Heart right ventricle (tissue), 16 donors: ENCODE measurements at regions not wholly inside any gene's neighbourhood (a gene's known extent, or its start where the extent isn't known, plus 50 kb on each side); places are given as distances from the start of the nearest gene placed in this dataset.

Experiments used
- ATAC-seq, 8 donors: fragments of 200-7000 bp; cut with Tn5 transposase; one replicate each; pipeline ENCODE4 v1.9.1; 2020; ENCODE audit warnings: mild to moderate bottlenecking in 8 of 8, moderate library complexity in 8 of 8, moderate number of reproducible peaks in 1 of 8
- DNase-seq, 2 donors: peaks; one replicate each; pipeline ENCODE4 v3.0.0-alpha.2; 2020
- H3K27ac ChIP-seq, 10 donors: fragments of 200-600 bp; sonication (generic) in 2 of 10; one replicate each; pipeline versions ENCODE4 v1.5.0 to v1.8.0; 2020 to 2022; ENCODE audit warnings: mild to moderate bottlenecking in 3 of 10
- H3K27me3 ChIP-seq, 7 donors: fragments of 200-600 bp; one replicate each; pipeline ENCODE4 v1.8.0; 2021 to 2022; ENCODE audit warnings: mild to moderate bottlenecking in 2 of 7
- H3K36me3 ChIP-seq, 9 donors: fragments of 200-600 bp; sonication (generic) in 1 of 9; one replicate each; pipeline versions ENCODE4 v1.5.0 to v1.8.0; 2020 to 2022; ENCODE audit warnings: mild to moderate bottlenecking in 2 of 9
- H3K4me1 ChIP-seq, 9 donors: fragments of 200-600 bp; sonication (generic) in 1 of 9; one replicate each; pipeline versions ENCODE4 v1.5.0 to v1.8.0; 2020 to 2022; ENCODE audit warnings: mild to moderate bottlenecking in 4 of 9
- H3K4me3 ChIP-seq, 10 donors: fragments of 200-600 bp; sonication (generic) in 2 of 10; one replicate each; pipeline versions ENCODE4 v1.5.0 to v1.8.0; 2020 to 2022; ENCODE audit warnings: mild to moderate bottlenecking in 7 of 10, moderate library complexity in 2 of 10
- H3K9me3 ChIP-seq, 11 donors: fragments of 200-600 bp in 10 of 11; sonication (generic) in 2 of 11; one replicate each; pipeline versions ENCODE4 v1.5.0 to v1.8.0; 2013 to 2022; ENCODE audit warnings: mild to moderate bottlenecking in 2 of 11, control low read depth in 1 of 11, moderate library complexity in 1 of 11
- WGBS, 2 donors: extraction: QIAGEN DNeasy Blood & Tissue Kit; methylation state at CpG; one replicate each; pipeline ENCODE4 v1.1.7; 2013; ENCODE audit warnings: inconsistent platforms in 1 of 2; 5-methylcytosine and 5-hydroxymethylcytosine counted together
- intact Hi-C, 10 donors: fragments of 100-400 bp; cut with DNase I; formaldehyde crosslinking; loops; one replicate each; pipeline versions ENCODE4 v1.11.1 to v1.14.2; 2022
- TF ChIP-seq, protein P1 (sequence below), 9 donors: fragments of 200-600 bp; sonication (generic) in 2 of 9; IDR thresholded peaks; one replicate each; pipeline versions ENCODE4 v1.5.0 to v1.8.0; 2021 to 2022; ENCODE audit warnings: antibody characterized with exemption in 9 of 9, mild to moderate bottlenecking in 5 of 9, moderate library complexity in 1 of 9
- donor health status: Arrhythmogenic right ventricular cardiomyopathy.
- donor health status: ischemic (EF 13 %, LVEDD 7.1; RV severe dilation, severe dysfunction).
- donor health status: healthy with polysubstance abuse.
- donor health status: DM: no; HTN: yes; CAD: no.
- donor health status: DM: no; HTN: no; CAD: no.
- donor health status: ischemic (EF 25% LVEDD 6.9; RV normal size, moderate dysfunction).
- donor health status: ischemic (EF 25% LVEDD 5.7; RV mildly dilated, moderate dysfunction).
- donor health status: healthy.
- donor health status: DM: yes; HTN: yes; CAD: no.
- donor health status: Ischemic cardiomyopathy.
- donor health status: ischemic (EF 35%, LVEDD 5.7; RV mildly dilated, moderate dysfunction).
- donor health status: nonischemic (EF 11% LVEDD 7.7; RV severe dilation, severe dysfunction).
- donor health status: DM: yes; HTN: yes; CAD: no.
- donor health status: PGD.
- donor health status: ischemic (EF 29% LVEDD 5.4; RV normal size, mild dysfunction).
- donor health status: nonischemic (EF 23%, LVEDD 6.1; RV moderate dilation, normal function).

DNA sequence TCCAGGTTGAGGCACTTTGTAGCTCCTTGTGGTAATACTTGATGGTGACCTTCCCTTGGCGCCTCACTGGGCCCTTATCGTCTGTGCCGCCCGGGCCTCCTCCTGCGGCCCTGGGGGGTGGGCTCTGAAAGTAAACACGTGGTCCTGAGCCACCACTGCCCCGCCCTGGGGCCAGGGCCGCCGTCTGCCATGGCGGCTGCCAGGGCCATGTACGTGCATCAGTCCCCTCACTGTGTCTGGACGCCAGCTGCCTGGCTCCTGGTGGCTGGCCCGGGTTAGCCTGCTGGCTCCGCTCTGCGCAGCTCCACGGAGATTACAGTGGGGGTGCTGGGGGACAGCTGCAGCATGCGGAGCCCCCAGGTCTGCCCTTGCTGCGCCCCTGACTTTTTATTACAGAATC is 81.8 kb upstream of the CENPW start:
- no peak overlapping the region for H3K27ac ChIP-seq
- ATAC-seq, result no peak
- intact Hi-C loops, result no loop called here
- no peak for DNase-seq
- 90 to 96% methylated on average over 18 of the region's 18 CpGs for WGBS, 2 donors
- H3K4me1 ChIP-seq, result no peaks in the 10 kb centered on the region
- H3K36me3 ChIP-seq, result no peaks in the 10 kb centered on the region
- no peaks in the 10 kb centered on the region for H3K27me3 ChIP-seq
- TF ChIP-seq, protein P1, sequence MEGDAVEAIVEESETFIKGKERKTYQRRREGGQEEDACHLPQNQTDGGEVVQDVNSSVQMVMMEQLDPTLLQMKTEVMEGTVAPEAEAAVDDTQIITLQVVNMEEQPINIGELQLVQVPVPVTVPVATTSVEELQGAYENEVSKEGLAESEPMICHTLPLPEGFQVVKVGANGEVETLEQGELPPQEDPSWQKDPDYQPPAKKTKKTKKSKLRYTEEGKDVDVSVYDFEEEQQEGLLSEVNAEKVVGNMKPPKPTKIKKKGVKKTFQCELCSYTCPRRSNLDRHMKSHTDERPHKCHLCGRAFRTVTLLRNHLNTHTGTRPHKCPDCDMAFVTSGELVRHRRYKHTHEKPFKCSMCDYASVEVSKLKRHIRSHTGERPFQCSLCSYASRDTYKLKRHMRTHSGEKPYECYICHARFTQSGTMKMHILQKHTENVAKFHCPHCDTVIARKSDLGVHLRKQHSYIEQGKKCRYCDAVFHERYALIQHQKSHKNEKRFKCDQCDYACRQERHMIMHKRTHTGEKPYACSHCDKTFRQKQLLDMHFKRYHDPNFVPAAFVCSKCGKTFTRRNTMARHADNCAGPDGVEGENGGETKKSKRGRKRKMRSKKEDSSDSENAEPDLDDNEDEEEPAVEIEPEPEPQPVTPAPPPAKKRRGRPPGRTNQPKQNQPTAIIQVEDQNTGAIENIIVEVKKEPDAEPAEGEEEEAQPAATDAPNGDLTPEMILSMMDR (IDR thresholded peaks at IDR 0.05), result no peak
- peaks cover 0 to 63% (median 11%) of the 10 kb centered on the region in 11 donors for H3K9me3 ChIP-seq
- H3K4me3 ChIP-seq, result no peak overlapping the region

DNA sequence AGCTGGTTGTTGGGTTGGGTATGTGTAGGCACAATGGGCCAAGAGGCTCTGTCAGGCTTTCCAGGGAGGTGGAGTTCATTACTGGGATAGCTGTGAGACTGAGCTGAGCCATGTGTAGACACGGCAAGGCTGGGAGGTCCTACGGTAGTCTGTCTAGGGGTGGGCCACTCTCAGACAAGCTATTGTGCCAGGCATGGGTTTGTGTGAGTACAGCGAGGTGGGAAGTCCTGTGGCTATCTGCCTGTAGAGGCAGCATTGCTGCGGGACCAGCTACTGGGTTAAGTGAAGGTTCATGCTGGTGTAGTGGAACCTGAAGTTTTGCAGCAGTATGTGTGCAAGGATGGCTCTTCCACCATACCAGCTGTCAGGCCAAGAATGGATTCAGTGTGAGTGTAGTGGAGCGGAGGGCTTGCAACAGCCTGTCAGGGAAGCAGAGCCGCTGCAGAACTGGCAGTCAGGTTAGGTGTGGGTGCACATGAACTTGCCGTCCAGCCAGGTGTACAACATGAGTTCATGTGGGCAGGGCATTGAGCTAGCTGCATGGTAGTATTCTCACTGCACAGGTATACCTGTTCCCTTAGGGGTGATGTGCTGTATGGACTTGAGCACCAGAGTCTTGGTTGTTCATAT is 78.0 kb upstream of the CENPW start:
- 94 to 97% methylated on average over 7 of the region's 7 CpGs for WGBS, 2 donors
- H3K4me3 ChIP-seq, result no peak overlapping the region
- intact Hi-C loops, result no loop called here
- H3K4me1 ChIP-seq, result no peaks in the 10 kb centered on the region
- H3K9me3 ChIP-seq, result peaks cover 0 to 50% (median 11%) of the 10 kb centered on the region in 11 donors
- TF ChIP-seq, protein P1 (IDR thresholded peaks at IDR 0.05), result no peak
- DNase-seq, result no peak
- H3K36me3 ChIP-seq, result no peaks in the 10 kb centered on the region
- no peak overlapping the region for H3K27ac ChIP-seq
- H3K27me3 ChIP-seq, result no peaks in the 10 kb centered on the region
- ATAC-seq, result no peak

DNA sequence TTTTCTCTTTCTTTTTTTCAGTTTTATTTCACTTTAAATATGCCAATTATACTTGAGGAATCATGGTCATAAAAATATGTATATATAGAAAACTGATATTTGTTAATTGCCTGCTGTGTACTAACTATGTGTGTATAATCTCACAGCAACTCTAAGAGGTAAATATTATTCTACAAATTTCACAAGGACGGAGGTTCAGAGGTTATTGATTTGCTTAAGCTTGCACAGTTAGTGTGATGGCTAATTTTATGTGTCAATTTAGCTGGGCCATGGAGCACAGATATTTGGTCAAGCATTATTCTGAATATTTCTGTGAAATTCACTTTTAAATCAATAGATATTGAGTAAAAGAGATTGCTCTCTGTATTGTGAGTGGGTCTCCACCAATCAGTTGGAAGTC is 75.7 kb upstream of the CENPW start:
- WGBS, 2 donors, result 90 to 98% methylated on average over 1 of the region's 1 CpG
- H3K4me3 ChIP-seq, result no peak overlapping the region
- intact Hi-C loops, result no loop called here
- H3K27me3 ChIP-seq, result no peaks in the 10 kb centered on the region
- ATAC-seq (no peak), DNase-seq (no peak)
- TF ChIP-seq, protein P1 (IDR thresholded peaks at IDR 0.05), result no peak
- H3K36me3 ChIP-seq, result no peaks in the 10 kb centered on the region
- H3K9me3 ChIP-seq, result peaks cover 0 to 29% (median 11%) of the 10 kb centered on the region in 11 donors
- no peaks in the 10 kb centered on the region for H3K4me1 ChIP-seq
- H3K27ac ChIP-seq, result no peak overlapping the region

DNA sequence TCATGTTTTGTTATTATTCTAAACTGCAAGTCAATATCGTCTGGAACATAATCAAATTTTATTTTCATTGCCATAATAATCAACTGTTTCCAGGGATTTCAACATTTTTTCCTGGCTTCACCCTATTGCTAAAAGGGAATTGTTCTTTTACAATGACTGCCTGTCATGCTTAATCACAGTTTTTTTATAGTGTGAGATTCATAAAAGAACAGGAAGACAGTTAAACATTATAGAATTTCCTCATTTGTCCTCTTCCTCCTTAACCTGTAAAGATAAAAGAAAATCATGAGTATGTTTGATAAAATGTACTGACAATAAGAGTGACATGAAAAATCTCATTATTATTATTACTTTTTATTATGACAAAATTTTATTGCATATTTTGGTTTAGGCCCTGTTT is 73.3 kb upstream of the CENPW start:
- DNase-seq (no peak), ATAC-seq (no peak)
- intact Hi-C loops, result no loop called here
- Histone ChIP-seq H3K9me3 (peaks cover 0 to 5% (median 0%) of the 10 kb centered on the region in 11 donors), H3K4me1 (no peaks in the 10 kb centered on the region), H3K36me3 (no peaks in the 10 kb centered on the region), H3K27me3 (no peaks in the 10 kb centered on the region), H3K27ac (no peak overlapping the region), H3K4me3 (no peak overlapping the region)
- WGBS, 2 donors, result 53 to 61% methylated on average over 1 of the region's 1 CpG
- TF ChIP-seq, protein P1 (IDR thresholded peaks at IDR 0.05), result no peak
